GM12878 (cell line): ENCODE measurements at regions not wholly inside any gene's neighbourhood (a gene's known extent, or its start where the extent isn't known, plus 50 kb on each side); places are given as distances from the start of the nearest gene placed in this dataset.

Source experiments
- ATAC-seq: fragments of 200-7000 bp; cut with Tn5 transposase; 3 replicates; pipeline ENCODE4 v1.9.1; 2020; ENCODE audit warnings: mild to moderate bottlenecking, moderate library complexity
- BruUV-seq: library from RNA; stranded (reverse); fragments of 400-500 nt; replicated peaks from 2 replicates; lab custom pipeline; 2021; lab: Mats Ljungman, UMichigan
- CTCF ChIA-PET: fragments of 300-600 bp; sonication (Branson Sonifier 250); formaldehyde crosslinking; extraction: SDS; loops from one replicate; lab custom pipeline; 2021; ENCODE audit warnings: inconsistent platforms; lab: Yijun Ruan, JAX
- POLR2A ChIA-PET: fragments of 350-600 bp; formaldehyde crosslinking; extraction: SDS; loops from one replicate; lab custom pipeline; 2021; ENCODE audit warnings: inconsistent platforms; lab: Charles Lee
- RAD21 ChIA-PET: fragments of 300-600 bp; sonication (Branson Sonifier 250); formaldehyde crosslinking; loops from one replicate; lab custom pipeline; 2023; ENCODE audit warnings: antibody characterized with exemption; ENCODE audit not compliant: unreplicated experiment; lab: Charles Lee
- SMC1A ChIA-PET: fragments of 300-600 bp; sonication (Branson Sonifier 250); formaldehyde crosslinking; loops from one replicate; lab custom pipeline; 2023; ENCODE audit not compliant: unreplicated experiment, uncharacterized antibody; lab: Charles Lee
- DNase-seq: peaks from one replicate; pipeline ENCODE4 v3.0.0-alpha.2; 2011; ENCODE audit warnings: low read depth, low spot score
- FAIRE-seq: peaks from 3 replicates; lab custom pipeline; 2011; peaks lifted over from hg19 to GRCh38; lab: Jason Lieb, UNC
- H2AFZ ChIP-seq: 2 replicates; pipeline ENCODE4 v1.6.0; 2011; ENCODE audit warnings: low read depth, low read length, control low read depth; ENCODE audit not compliant: control insufficient read depth
- H3K27ac ChIP-seq: 2 replicates; pipeline ENCODE4 v1.5.1; 2011; ENCODE audit warnings: control low read depth; ENCODE audit not compliant: control insufficient read depth, insufficient read depth
- H3K27me3 ChIP-seq, 2 experiments: replicated peaks in 1 of 2; 2 replicates each; pipeline versions ENCODE4 v1.6.0 to v1.6.1; 2011; ENCODE audit warnings: low read length in 1 of 2; ENCODE audit not compliant: control insufficient read depth in 2 of 2, insufficient read depth in 2 of 2
- H3K36me3 ChIP-seq, 2 experiments: 2 replicates each; pipeline ENCODE4 v1.5.1; 2011; ENCODE audit warnings: low read length in 1 of 2; ENCODE audit not compliant: control insufficient read depth in 2 of 2, insufficient read depth in 2 of 2
- H3K4me1 ChIP-seq: 2 replicates; pipeline ENCODE4 v1.6.1; 2011; ENCODE audit warnings: mild to moderate bottlenecking, low read length, moderate library complexity, mixed read lengths; ENCODE audit not compliant: control insufficient read depth, insufficient read depth
- H3K4me2 ChIP-seq: 2 replicates; pipeline ENCODE4 v1.6.0; 2011; ENCODE audit warnings: control low read depth; ENCODE audit not compliant: control insufficient read depth, insufficient read depth
- H3K4me3 ChIP-seq: fragments of 200-600 bp; sonication (generic); 2 replicates; pipeline ENCODE4 v1.5.1; 2016
- H3K79me2 ChIP-seq: 2 replicates; pipeline ENCODE4 v1.6.0; 2011; ENCODE audit warnings: low read length; ENCODE audit not compliant: control insufficient read depth, insufficient read depth
- H3K9ac ChIP-seq: 2 replicates; pipeline ENCODE4 v1.8.0; 2011; ENCODE audit warnings: low read length, control low read depth, mixed read lengths; ENCODE audit not compliant: control insufficient read depth, insufficient read depth
- H3K9me3 ChIP-seq: replicated peaks from 3 replicates; pipeline ENCODE4 v1.5.1; 2011; ENCODE audit warnings: mild to moderate bottlenecking, low read length; ENCODE audit not compliant: control insufficient read depth, insufficient read depth
- H4K20me1 ChIP-seq: 2 replicates; pipeline ENCODE4 v1.6.0; 2011; ENCODE audit not compliant: control insufficient read depth, insufficient read depth
- ATF7 ChIP-seq: fragments of 450-650 bp; IDR thresholded peaks from 2 replicates; pipeline ENCODE4 v1.6.1; 2016; ENCODE audit warnings: low read depth, mild to moderate bottlenecking
- CHD1 ChIP-seq: IDR thresholded peaks from 2 replicates; pipeline ENCODE4 v1.6.1; 2012; ENCODE audit warnings: low read depth, low read length, improper control_type of control experiment
- EP300 ChIP-seq, 2 experiments: fragments of 150-350 bp in 1 of 2; IDR thresholded peaks; 2 replicates each; pipeline ENCODE4 v1.6.1; 2011 to 2012; ENCODE audit warnings: low read depth in 2 of 2, low read length in 2 of 2, borderline replicate concordance in 1 of 2, improper control_type of control experiment in 1 of 2, inconsistent platforms in 1 of 2; ENCODE audit not compliant: control insufficient read depth in 1 of 2
- KLF5 ChIP-seq: fragments of 450-650 bp; IDR thresholded peaks from 2 replicates; pipeline ENCODE4 v1.6.1; 2014; ENCODE audit warnings: mild to moderate bottlenecking; ENCODE audit not compliant: partially characterized antibody
- NBN ChIP-seq: fragments of 450-650 bp; IDR thresholded peaks from 2 replicates; pipeline ENCODE4 v1.6.1; 2016
- PAX8 ChIP-seq: fragments of 450-650 bp; IDR thresholded peaks from 2 replicates; pipeline ENCODE4 v1.6.1; 2017; ENCODE audit warnings: mild to moderate bottlenecking, moderate library complexity
- RAD21 ChIP-seq: IDR thresholded peaks from 2 replicates; pipeline ENCODE4 v1.6.1; 2011; ENCODE audit warnings: mild to moderate bottlenecking, low read depth, low read length, moderate library complexity; ENCODE audit not compliant: insufficient read depth
- STAT1 ChIP-seq: fragments of 450-650 bp; conservative IDR thresholded peaks from 2 replicates; pipeline ENCODE4 v1.6.1; 2014; ENCODE audit warnings: antibody characterized with exemption, mild to moderate bottlenecking
- TCF12 ChIP-seq: IDR thresholded peaks from 2 replicates; pipeline ENCODE4 v1.6.1; 2011; ENCODE audit warnings: low read depth, mild to moderate bottlenecking, low read length
- ZNF384 ChIP-seq: IDR thresholded peaks from 2 replicates; pipeline ENCODE4 v1.6.1; 2012; ENCODE audit warnings: low read depth, mild to moderate bottlenecking, low read length, improper control_type of control experiment, borderline replicate concordance
- in situ Hi-C: fragments of 300-500 bp; cut with MboI; formaldehyde crosslinking; loops from 9 replicates; pipeline ENCODE4 v1.14.3; 2018; ENCODE audit warnings: mixed read lengths
- intact Hi-C: fragments of 100-400 bp; cut with micrococcal nuclease; formaldehyde crosslinking; loops from one replicate; pipeline ENCODE4 v1.14.2; 2022; ENCODE audit not compliant: unreplicated experiment
- TF ChIP-seq, protein P1 (sequence below): fragments of 450-650 bp; IDR thresholded peaks from 2 replicates; pipeline ENCODE4 v1.6.1; 2014; ENCODE audit warnings: mild to moderate bottlenecking
- TF ChIP-seq, protein P2 (sequence below): fragments of 450-650 bp; IDR thresholded peaks from 2 replicates; pipeline ENCODE4 v1.6.1; 2016; ENCODE audit warnings: mild to moderate bottlenecking, moderate library complexity, borderline replicate concordance
- TF ChIP-seq, protein P3 (sequence below): IDR thresholded peaks from 2 replicates; pipeline ENCODE4 v1.6.1; 2012; ENCODE audit warnings: mild to moderate bottlenecking, low read depth, low read length
- TF ChIP-seq, protein P4 (sequence below): fragments of 450-650 bp; IDR thresholded peaks from 2 replicates; pipeline ENCODE4 v1.6.1; 2017; ENCODE audit warnings: borderline replicate concordance

DNA sequence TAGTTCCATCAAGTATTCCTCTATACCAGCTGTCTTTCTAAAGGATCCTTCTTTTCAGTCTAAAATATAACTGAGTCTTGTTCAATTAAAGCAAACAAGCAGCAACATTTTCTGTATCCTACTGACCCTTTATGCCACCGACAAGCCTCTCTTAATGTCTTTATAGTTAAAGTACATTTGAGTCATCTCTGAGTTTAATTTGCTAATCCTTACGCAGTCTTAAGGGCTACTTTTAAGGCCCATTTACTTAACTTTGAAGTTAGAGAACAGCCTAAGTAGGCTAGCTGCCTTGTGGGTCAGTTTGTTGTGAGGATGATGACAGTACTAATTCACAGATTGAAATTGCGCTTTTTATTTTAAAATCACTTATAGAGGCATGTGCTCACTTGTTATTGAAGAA lies 265.5 kb upstream of the FERD3L start (continued):
- TF ChIP-seq TCF12 (no peak), EP300 (IDR thresholded peaks at IDR 0.05; ENCODE audit: borderline replicate concordance in 1 of 2, control insufficient read depth in 1 of 2, low read depth in 2 of 2, low read length in 2 of 2) (no peak), NBN (no peak), KLF5 (no peak)
- TF ChIP-seq, all 136 proteins: peak for 0

DNA sequence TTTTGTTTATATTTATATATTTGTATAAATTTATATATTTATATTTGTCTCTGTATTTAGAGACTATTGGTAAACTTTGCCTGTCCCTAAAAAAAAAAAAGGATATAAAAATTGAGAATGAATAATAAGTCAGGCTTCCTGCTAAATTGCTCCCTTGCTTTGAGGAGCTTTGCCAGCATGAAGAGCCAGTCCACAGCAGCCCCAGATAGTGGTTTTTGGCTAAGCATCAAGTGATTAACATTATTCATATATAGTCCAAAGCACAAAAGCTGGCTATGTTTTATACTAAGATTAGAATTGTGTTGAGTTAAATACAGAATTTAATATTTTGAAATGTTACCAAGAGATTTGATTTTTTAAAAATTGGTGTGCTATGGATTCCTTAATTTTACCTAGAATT lies 264.9 kb upstream of the FERD3L start:
- Histone ChIP-seq H3K4me3 (no peak overlapping the region), H3K9ac (no peak overlapping the region), H3K27me3 (no peaks in the 10 kb centered on the region), H3K27ac (no peak overlapping the region), H3K36me3 (no peaks in the 10 kb centered on the region), H2AFZ (no peak overlapping the region), H3K4me1 (no peaks in the 10 kb centered on the region), H3K9me3 (no peaks in the 10 kb centered on the region), H3K4me2 (no peak overlapping the region), H4K20me1 (no peaks in the 10 kb centered on the region), H3K79me2 (no peaks in the 10 kb centered on the region)
- ATAC-seq (no peak), DNase-seq (no peak), FAIRE-seq (no peak)
- intact Hi-C loops (no loop called here), in situ Hi-C loops (no loop called here)
- POLR2A ChIA-PET: no interaction called here
- SMC1A ChIA-PET: no interaction called here
- CTCF ChIA-PET: interaction anchor here (0.7 kb wide), 1 partner anchor 194 kb away, joined by 3 read pairs; no protein-coding TSS in a partner anchor
- RAD21 ChIA-PET: no interaction called here
- no TSS peak for BruUV-seq
- TF ChIP-seq PAX8 (no peak), CHD1 (no peak), STAT1 (no peak), TCF12 (no peak), ATF7 (no peak), RAD21 (no peak), KLF5 (no peak), ZNF384 (no peak)
- TF ChIP-seq, protein P1, sequence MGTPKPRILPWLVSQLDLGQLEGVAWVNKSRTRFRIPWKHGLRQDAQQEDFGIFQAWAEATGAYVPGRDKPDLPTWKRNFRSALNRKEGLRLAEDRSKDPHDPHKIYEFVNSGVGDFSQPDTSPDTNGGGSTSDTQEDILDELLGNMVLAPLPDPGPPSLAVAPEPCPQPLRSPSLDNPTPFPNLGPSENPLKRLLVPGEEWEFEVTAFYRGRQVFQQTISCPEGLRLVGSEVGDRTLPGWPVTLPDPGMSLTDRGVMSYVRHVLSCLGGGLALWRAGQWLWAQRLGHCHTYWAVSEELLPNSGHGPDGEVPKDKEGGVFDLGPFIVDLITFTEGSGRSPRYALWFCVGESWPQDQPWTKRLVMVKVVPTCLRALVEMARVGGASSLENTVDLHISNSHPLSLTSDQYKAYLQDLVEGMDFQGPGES: no peak
- TF ChIP-seq, protein P2, sequence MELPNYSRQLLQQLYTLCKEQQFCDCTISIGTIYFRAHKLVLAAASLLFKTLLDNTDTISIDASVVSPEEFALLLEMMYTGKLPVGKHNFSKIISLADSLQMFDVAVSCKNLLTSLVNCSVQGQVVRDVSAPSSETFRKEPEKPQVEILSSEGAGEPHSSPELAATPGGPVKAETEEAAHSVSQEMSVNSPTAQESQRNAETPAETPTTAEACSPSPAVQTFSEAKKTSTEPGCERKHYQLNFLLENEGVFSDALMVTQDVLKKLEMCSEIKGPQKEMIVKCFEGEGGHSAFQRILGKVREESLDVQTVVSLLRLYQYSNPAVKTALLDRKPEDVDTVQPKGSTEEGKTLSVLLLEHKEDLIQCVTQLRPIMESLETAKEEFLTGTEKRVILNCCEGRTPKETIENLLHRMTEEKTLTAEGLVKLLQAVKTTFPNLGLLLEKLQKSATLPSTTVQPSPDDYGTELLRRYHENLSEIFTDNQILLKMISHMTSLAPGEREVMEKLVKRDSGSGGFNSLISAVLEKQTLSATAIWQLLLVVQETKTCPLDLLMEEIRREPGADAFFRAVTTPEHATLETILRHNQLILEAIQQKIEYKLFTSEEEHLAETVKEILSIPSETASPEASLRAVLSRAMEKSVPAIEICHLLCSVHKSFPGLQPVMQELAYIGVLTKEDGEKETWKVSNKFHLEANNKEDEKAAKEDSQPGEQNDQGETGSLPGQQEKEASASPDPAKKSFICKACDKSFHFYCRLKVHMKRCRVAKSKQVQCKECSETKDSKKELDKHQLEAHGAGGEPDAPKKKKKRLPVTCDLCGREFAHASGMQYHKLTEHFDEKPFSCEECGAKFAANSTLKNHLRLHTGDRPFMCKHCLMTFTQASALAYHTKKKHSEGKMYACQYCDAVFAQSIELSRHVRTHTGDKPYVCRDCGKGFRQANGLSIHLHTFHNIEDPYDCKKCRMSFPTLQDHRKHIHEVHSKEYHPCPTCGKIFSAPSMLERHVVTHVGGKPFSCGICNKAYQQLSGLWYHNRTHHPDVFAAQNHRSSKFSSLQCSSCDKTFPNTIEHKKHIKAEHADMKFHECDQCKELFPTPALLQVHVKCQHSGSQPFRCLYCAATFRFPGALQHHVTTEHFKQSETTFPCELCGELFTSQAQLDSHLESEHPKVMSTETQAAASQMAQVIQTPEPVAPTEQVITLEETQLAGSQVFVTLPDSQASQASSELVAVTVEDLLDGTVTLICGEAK: no peak
- TF ChIP-seq, protein P3, sequence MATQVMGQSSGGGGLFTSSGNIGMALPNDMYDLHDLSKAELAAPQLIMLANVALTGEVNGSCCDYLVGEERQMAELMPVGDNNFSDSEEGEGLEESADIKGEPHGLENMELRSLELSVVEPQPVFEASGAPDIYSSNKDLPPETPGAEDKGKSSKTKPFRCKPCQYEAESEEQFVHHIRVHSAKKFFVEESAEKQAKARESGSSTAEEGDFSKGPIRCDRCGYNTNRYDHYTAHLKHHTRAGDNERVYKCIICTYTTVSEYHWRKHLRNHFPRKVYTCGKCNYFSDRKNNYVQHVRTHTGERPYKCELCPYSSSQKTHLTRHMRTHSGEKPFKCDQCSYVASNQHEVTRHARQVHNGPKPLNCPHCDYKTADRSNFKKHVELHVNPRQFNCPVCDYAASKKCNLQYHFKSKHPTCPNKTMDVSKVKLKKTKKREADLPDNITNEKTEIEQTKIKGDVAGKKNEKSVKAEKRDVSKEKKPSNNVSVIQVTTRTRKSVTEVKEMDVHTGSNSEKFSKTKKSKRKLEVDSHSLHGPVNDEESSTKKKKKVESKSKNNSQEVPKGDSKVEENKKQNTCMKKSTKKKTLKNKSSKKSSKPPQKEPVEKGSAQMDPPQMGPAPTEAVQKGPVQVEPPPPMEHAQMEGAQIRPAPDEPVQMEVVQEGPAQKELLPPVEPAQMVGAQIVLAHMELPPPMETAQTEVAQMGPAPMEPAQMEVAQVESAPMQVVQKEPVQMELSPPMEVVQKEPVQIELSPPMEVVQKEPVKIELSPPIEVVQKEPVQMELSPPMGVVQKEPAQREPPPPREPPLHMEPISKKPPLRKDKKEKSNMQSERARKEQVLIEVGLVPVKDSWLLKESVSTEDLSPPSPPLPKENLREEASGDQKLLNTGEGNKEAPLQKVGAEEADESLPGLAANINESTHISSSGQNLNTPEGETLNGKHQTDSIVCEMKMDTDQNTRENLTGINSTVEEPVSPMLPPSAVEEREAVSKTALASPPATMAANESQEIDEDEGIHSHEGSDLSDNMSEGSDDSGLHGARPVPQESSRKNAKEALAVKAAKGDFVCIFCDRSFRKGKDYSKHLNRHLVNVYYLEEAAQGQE: no peak
- TF ChIP-seq, protein P4, sequence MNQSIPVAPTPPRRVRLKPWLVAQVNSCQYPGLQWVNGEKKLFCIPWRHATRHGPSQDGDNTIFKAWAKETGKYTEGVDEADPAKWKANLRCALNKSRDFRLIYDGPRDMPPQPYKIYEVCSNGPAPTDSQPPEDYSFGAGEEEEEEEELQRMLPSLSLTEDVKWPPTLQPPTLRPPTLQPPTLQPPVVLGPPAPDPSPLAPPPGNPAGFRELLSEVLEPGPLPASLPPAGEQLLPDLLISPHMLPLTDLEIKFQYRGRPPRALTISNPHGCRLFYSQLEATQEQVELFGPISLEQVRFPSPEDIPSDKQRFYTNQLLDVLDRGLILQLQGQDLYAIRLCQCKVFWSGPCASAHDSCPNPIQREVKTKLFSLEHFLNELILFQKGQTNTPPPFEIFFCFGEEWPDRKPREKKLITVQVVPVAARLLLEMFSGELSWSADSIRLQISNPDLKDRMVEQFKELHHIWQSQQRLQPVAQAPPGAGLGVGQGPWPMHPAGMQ: no peak
